GM19463 (cell line): ENCODE measurements at regions not wholly inside any gene's neighbourhood (a gene's known extent, or its start where the extent isn't known, plus 50 kb on each side); places are given as distances from the start of the nearest gene placed in this dataset.
"Not testable (repeated sequence)": the region's sequence is repeated elsewhere in the genome, so short reads cannot be mapped to it uniquely, and the experiment has no call there.

Experiments
- ATAC-seq: cut with Tn5 transposase; IDR thresholded peaks from one replicate; pipeline ENCODE4 v1.9.1; 2021; ENCODE audit warnings: mild to moderate bottlenecking, moderate library complexity; ENCODE audit not compliant: unreplicated experiment

DNA sequence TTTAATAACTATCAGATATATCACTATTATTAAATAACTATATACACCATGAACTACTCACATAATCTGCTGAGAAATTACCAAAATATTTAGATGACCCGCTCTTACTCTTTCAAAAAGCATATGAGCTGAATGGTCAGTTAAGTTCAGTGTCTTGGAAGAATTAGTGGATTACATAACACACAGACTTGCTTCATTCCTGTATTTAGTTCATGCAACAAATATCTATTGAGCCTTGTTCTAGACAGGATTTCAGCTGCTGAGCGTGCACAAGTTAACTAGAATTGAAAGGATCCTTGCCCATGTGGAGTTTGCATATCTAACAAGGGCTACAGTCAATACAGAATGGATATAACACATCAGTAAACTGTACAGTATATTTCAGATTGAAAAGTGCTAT is 566.2 kb downstream of the CBLN4 start:
- ATAC-seq = no peak

DNA sequence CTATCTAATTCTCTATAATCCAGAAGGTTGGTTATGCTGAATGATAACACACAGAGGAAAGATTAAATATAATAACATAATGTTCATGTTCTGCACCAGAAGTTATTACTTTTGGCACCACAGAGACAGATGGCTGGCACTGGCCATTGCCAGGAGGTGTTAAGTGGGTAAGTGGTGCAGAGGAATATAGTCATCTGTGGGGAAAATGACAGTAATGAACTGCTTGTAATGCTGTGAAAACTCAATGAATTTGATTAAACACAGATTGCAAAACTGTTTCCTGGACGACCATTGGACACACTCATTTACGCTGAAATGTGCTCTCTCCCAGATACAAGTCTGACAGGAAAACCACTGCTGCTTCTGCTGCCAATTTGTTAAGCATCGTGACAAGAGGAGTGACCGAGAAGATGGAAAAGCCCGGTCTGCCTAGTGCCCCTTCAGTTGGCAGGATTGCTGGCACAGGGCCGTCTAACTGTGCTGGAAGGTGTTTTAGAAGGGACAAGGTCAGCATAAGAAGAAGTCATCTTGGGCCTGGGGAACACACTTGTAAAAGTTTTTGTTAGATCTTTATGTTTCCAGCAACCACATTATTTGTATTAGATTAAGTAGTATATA is 567.4 kb downstream of the CBLN4 start:
- ATAC-seq = no peak

DNA sequence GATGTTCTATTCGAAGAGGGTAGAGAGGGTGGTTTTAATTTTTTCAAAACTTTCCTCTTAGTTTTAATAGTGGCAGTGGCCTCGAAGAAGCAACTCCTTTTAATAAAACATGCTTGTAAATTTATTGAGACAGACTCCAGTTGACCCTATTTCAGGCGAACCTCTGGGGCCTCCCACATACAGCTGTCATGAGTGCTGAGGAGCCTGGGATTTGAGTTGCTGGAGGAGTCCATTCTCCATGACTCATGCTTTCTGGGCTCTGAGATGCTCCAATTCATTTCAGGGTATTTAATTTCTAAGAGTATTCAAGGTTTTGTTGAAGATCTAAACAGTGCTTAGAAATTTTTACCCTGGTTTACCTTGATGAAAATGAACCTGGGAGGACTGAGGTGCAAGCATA is 580.4 kb downstream of the CBLN4 start:
- ATAC-seq = no peak

DNA sequence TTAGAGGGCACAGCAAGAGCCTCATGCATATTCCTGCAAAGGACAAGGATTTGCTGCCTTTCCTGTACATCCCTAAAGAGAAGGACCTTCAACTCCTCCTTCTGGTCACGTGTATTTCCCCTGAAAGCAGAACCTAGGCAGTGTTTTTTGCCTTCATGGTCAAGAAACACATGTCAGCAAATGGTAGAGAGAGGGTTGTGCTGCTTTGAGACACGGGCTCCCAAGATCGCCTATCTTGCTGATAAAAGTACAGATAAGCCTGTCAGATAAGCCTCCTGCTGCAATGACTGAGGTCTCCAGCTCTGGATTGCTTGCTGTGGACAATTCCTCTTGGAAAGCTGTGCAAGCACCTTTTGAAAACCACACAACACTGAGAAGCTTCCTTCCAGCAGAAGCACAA is 580.8 kb downstream of the CBLN4 start:
- no peak for ATAC-seq

DNA sequence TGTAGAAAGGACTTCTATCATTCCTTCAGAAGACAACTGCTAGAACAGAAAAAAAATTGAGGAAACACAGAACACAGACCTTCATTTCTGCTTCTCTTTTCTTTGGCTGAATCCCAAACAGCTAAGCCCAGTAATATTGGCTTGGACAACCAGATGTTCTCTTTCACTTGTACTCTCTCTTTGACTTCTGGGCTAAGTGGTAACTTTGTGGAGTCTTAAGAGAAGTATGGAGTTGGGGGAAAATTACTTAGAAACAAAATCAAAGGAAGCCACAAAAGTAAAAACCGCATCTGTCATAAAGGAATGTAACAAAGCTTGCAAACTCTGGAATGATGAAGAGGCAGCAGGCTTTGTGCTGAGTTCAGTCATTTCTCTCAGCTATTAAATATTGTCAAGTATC is 587.5 kb downstream of the CBLN4 start:
- ATAC-seq = no peak

DNA sequence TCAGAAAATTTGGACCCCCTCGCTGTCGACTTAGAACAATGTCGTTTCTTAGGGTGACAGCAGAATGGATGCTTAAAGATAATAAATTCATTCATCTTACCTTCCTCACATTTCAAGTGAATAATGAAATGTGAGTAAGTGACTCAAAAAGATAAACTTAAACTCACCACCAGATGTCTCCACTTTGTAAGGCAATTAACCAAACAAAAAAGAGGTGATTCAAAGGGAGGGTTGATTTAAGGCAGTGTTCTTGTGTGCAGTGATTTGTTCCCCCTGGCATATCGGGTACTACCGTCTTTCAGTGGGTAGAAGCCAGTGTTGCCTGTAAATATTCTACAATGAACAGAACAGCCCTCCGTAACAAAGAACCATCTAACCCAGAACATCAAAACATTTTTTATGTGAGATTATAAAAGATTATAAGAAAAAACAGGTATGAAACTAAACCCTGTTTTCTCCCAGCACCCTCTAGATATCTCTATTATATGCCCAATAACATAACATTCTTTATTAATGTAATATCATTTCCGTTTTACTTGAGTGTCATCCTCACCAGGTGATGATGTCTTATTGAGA is 589.7 kb downstream of the CBLN4 start:
- no peak for ATAC-seq

DNA sequence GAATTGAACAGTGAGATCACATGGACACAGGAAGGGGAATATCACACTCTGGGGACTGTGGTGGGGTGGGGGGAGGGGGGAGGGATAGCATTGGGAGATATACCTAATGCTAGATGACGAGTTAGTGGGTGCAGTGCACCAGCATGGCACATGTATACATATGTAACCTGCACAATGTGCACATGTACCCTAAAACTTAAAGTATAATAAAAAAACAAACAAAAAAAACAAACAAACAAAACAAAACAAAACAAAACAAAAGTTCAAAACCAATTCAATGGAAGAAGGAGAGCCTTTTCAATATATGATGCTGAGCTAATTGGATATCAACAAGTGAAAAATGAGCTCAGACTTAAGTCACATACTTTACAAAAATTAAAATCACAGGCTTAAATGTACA is 592.8 kb downstream of the CBLN4 start:
- not testable (repeated sequence) for ATAC-seq

DNA sequence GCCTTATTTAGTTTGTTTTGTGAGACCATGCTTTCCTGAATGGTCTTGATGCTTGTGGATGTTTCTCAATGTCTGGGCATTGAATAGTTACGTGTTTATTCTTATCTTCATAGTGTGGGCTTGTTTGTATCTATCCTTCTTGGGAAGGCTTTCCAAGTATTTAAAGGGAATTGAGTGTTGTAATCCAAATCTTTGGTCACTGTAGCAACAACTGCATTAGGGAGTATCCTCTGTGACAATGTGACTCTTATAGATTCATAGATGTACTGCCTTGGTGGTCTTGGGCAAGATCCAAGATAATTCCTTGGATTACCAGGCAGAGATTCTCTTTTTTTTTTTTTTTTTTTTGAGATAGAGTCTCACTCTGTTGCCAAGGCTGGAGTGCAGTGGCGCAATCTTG is 598.4 kb downstream of the CBLN4 start:
- ATAC-seq = no peak

DNA sequence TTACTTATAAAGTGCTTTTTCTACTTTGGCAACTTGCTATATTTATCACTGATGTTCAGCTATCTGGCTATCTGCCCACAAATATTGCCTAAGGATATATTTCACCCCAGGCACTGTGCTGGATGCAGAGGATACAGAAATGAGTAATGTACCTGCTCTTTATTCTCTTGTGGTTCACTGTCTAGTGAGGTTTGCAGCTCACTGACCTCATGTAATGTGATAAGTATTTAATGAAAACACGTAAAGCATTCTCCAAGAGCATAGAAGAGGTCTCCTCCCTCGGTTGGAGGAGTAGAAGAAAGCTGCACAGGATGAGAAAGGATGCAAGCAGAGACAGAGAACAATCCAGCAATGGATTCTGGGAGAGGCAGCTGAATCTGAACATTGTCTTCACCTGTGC is 610.7 kb downstream of the CBLN4 start:
- ATAC-seq = no peak

DNA sequence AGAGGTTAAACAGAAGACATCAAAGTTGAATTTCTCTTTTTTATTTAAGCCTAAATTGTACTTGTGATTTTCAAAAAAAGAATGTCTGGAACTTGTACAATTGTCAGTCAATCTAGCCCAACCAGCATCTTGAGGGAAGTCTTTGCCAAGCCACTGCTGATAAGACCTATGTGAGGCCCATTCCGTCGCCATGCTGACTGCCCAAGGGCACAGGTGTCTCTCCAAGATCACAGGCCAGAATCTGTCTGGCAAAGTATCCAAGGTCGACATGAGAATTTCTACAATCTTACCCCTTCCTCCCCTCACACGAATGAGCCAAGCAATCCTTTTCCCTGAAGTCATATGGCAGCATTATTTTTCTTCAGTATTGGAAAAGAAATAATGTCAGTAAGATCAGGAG is 614.5 kb downstream of the CBLN4 start:
- no peak for ATAC-seq

DNA sequence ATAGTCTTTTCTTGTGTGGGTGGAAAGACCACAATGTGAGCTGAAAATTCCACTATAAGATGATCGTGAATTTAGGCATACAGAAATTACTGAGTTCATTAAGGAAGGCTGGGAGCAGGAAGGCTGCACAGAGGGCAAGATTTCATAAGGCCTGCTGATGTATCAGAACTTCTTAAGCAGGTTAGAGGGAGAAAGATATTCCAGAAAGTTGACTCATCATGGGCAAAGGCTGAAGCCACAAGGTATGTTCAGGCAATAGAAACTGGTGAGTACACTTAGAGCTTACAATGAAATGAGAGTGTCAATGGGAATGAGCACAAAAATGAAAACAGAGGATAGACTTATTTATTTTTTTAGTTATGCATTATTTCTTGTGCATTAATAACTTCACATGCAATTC is 618.6 kb downstream of the CBLN4 start:
- no peak for ATAC-seq

DNA sequence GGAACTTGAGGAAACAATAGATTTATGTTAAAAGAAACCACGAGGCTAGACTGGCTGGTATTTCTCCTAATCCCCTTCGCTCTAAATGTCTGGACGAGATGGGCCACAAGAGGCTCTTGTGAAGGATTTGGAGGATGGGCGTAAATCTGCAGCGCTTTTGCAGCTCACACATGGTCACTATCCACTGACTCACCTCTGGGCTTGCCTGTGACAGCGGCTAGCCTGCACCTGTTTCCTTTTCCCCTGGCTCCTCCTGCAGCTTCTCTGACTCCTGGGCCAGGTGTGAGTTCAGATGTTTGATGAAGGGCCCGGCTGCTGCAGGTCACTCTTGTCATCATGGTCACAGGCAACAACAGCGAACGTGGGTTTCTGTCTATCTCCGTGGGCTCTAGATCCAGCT is 629.4 kb downstream of the CBLN4 start:
- no peak for ATAC-seq

DNA sequence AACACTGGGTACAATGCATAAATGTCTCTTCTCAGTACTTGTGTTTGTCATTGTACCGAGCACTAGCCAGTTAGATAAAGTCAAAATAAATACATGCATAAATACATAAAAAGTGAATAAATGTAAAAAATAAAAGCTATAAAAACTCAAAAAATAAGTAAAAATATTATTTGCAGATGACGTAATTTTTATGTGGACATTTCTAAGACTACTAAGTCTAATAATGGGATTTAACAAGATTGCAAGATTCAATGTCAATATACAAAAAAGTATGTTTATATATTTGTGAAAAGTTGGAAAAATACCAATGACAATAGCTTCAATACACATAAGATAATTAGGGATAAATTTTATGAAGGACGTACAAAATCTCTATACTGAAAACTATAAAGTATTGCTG is 639.6 kb downstream of the CBLN4 start:
- ATAC-seq = no peak

DNA sequence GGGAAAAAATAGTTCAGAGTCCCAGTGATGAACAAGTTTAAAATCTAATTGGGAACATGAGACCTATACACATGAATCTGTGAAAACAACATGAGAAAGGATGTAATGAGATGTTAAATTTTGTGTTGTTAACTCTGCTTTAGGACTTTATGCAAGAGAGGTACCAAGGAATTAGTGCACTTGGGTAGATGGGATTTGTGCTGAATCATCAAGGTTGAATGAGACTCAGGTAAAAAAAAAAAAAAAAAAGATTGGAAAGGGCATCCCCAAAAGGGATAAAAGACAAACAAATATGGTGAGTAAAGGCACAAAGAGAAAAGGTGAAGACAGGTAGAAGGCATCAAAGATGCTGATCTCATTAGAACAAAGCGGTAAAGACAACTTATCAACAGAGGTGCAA is 644.4 kb downstream of the CBLN4 start:
- ATAC-seq = no peak

DNA sequence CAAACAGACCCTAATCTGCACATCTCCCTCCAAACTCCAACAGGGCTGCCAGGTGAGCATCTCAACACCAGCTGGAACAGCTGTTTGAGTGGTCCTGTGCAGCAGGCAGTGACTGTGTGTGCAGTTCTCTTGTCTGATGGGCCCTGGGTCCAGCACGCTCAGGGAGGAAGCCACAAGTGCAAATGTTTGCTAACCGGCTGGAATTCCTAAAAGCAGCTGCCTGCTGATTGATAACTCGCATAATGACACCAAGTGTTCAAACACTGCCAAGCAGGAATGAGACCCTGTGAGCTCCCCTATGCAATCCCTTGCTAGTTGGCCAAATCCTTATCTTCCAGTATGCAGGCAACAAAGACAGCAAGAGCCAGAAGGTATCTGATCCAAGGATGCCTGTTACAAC is 650.6 kb downstream of the CBLN4 start:
- ATAC-seq = no peak

DNA sequence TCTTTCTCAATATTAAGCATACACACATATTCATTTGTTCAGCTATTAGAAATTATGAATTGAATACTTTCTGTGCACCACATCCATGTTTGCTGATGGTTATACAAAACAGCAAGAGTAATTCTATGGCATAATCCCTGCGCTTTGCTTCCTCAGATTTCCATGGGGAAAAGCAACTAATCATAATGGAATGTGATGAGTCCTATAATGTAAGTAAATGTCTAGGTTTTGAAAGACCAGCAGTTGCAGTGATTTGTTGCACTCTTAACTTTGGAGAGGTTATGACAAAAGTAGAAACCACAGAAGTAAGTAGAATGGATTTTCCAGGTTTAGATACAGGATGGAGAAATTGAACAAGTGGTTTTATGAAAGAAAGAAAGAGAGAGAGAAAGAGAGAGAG is 652.1 kb downstream of the CBLN4 start:
- ATAC-seq = no peak

DNA sequence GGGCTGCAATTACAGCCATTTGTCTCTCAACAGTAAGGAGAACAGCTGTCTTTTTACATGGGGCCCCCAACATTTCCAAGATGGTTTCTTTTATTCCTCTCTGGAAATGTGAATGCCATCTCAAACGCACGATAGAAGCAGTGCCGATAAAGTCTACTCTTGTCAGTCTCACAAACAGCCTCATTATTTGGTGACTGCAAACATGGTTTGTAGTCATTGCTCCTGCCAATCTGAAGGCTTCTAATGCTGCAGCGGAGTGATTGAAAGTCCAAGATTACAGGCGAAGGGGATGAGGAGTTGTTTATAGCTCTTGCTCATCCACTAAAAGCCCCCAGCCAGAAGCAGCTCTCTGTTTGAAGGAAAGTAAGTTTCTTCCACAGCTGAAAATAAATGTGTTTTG is 657.1 kb downstream of the CBLN4 start:
- ATAC-seq = no peak

DNA sequence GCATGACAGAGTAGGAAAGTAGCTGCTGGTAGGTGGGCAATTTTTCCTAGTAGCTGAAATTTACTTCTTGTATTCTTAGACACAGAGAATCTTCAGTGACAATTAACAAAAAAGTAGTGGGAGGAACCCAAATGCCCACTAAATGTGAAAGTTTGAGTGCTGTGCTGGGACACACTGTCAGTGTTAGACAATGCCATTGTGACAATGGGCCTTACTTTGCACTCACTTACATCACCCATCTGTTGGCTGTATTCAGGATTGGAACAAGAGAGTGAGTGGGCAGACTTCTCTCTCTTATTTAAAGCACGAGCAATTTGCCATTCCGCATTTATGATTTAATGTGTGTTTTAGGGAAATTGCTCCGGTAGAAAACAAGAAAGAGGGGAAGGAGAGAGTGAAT is 662.5 kb downstream of the CBLN4 start:
- ATAC-seq = no peak

DNA sequence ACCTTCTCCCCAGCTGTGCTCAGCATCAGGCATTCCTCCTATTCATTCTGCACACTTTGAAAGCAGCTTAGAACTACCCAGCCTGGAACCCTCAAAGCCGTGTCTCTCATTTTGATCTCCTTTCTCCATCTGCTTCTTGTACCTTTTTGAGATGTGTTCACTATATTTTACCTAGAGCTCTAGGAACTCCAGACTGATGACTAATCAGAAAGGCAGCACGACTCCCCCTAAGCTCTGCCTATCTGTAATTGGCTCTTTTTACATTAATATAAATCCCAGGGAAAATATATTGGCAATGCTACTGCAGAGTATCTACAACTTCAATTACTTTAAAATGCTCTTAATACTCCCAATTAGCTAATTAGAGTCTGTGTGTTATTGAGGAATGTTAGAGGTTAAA is 671.5 kb downstream of the CBLN4 start:
- ATAC-seq = no peak

DNA sequence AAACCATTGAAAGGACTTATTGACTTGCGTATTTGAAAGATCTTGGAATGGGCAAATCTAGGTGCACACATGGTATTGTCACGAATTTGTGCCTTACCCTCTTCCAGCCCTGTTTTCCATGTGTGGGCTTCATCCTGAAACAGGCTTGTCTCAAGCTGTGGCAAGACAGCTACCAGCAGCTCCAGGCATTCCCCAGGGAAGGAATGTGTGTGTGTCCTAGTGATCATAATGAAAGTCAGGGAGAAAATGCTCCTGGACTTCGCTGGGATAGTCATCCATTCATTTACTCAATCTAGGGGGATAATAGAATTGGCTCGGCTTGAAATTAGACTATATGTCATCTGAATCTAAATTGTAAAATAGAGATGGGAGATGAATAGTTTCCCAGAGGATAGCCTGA is 676.2 kb downstream of the CBLN4 start:
- no peak for ATAC-seq

DNA sequence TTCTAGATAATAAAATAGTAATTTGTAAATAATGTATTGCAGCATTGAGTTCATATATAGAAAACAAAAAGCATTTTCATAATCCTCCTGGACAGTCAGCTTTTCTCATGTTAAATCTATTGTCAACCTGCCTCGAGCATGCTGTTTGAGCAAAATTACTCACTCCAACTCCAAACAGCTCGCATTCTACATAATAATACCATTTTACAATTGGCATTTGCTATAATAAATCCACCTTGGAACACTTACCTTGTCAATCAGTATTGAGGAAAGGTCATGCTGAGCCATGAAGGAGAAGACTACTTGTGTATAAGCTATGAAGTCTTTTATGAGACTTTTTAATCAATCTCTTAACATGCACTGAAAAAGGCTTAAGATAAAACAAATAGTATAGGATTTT is 682.6 kb downstream of the CBLN4 start:
- ATAC-seq = no peak

DNA sequence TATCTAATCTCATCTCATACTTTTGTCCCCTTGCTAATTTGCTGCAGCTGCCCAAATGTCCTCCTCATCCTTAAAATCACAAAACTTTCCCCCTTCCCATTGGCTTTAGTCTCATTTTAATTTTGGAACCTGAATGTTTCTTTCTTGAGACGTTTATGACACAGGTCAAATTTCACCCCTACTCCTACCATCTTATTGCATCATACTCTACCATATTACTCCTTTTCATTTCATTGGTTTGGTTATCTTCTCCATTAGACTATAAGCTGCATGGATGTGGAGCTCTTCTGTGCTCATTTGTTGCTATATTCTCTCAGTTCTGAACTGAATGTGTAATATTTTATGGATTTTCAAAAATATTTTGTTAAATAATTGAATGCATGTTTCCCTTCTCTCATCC is 688.6 kb downstream of the CBLN4 start:
- no peak for ATAC-seq

DNA sequence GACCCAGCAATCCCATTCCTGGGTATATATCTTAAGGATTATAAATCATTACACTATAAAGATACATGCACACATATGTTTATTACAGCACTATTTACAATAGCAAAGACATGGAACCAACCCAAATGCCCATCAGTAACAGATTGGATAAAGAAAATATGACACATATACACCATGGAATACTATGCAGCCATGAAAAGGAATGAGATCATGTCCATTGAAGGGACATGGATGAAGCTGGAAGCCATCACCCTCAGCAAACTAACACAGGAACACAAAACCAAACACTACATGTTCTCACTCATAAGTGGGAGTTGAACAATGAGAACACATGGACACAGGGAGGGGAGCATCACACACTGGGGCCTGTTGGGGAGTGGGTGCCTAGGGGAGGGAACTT is 694.5 kb downstream of the CBLN4 start:
- not testable (repeated sequence) for ATAC-seq
